SK-N-SH treated with all-trans-retinoic acid at 6 μM for 48 hours (cell line): ENCODE measurements at regions not wholly inside any gene's neighbourhood (a gene's known extent, or its start where the extent isn't known, plus 50 kb on each side); places are given as distances from the start of the nearest gene placed in this dataset.

Source experiments
- ATAC-seq: fragments of 200-7000 bp; cut with Tn5 transposase; 3 replicates; pipeline ENCODE4 v1.9.1; 2020; ENCODE audit warnings: mild to moderate bottlenecking, moderate library complexity
- ARNTL ChIP-seq: fragments of 450-650 bp; formaldehyde crosslinking; IDR thresholded peaks from 2 replicates; pipeline ENCODE4 v1.5.0; 2020; ENCODE audit warnings: low read depth, mild to moderate bottlenecking, moderate library complexity, borderline replicate concordance
- BACH2 ChIP-seq: fragments of 250-450 bp; sonication (Bioruptor Pico); IDR thresholded peaks from 2 replicates; pipeline ENCODE4 v1.9.0; 2021; ENCODE audit warnings: mild to moderate bottlenecking, borderline replicate concordance
- CREB5 ChIP-seq: fragments of 250-450 bp; sonication (Bioruptor Pico); IDR thresholded peaks from 2 replicates; pipeline ENCODE4 v1.5.1; 2020; ENCODE audit warnings: low read depth, mild to moderate bottlenecking, moderate library complexity
- CSDC2 ChIP-seq: fragments of 250-450 bp; sonication (Bioruptor Pico); IDR thresholded peaks from 2 replicates; pipeline ENCODE4 v1.5.0; 2020; ENCODE audit warnings: mild to moderate bottlenecking, moderate library complexity
- ESRRG ChIP-seq: fragments of 250-450 bp; sonication (Bioruptor Pico); IDR thresholded peaks from 2 replicates; pipeline ENCODE4 v1.6.1; 2021; ENCODE audit warnings: mild to moderate bottlenecking
- GLIS3 ChIP-seq: fragments of 250-450 bp; sonication (Bioruptor Pico); IDR thresholded peaks from 2 replicates; pipeline ENCODE4 v1.5.0; 2020; ENCODE audit warnings: mild to moderate bottlenecking, moderate library complexity
- ISL1 ChIP-seq: fragments of 250-450 bp; sonication (Bioruptor Pico); IDR thresholded peaks from 2 replicates; pipeline ENCODE4 v2.1.2; 2022; ENCODE audit warnings: mild to moderate bottlenecking, moderate library complexity
- OSR1 ChIP-seq: fragments of 250-450 bp; sonication (Bioruptor Pico); IDR thresholded peaks from 2 replicates; pipeline ENCODE4 v1.8.0; 2022; ENCODE audit warnings: moderate library complexity, mild to moderate bottlenecking, inconsistent platforms
- PATZ1 ChIP-seq: fragments of 250-450 bp; sonication (Bioruptor Pico); IDR thresholded peaks from 2 replicates; pipeline ENCODE4 v1.8.0; 2020; ENCODE audit warnings: mild to moderate bottlenecking, moderate library complexity, borderline replicate concordance
- POU6F1 ChIP-seq: fragments of 250-450 bp; sonication (Bioruptor Pico); IDR thresholded peaks from 2 replicates; pipeline ENCODE4 v1.8.0; 2021; ENCODE audit warnings: low read depth, mild to moderate bottlenecking, moderate library complexity, borderline replicate concordance
- PPARA ChIP-seq: fragments of 250-450 bp; sonication (Bioruptor Pico); IDR thresholded peaks from 2 replicates; pipeline ENCODE4 v1.5.0; 2020; ENCODE audit warnings: mild to moderate bottlenecking, borderline replicate concordance
- RARB ChIP-seq: fragments of 250-450 bp; sonication (Bioruptor Pico); IDR thresholded peaks from 2 replicates; pipeline ENCODE4 v1.8.0; 2021; ENCODE audit warnings: mild to moderate bottlenecking, moderate library complexity
- SNAI2 ChIP-seq: fragments of 250-450 bp; sonication (Bioruptor Pico); IDR thresholded peaks from 2 replicates; pipeline ENCODE4 v1.5.0; 2020; ENCODE audit warnings: mild to moderate bottlenecking, moderate library complexity
- TCF4 ChIP-seq: fragments of 250-450 bp; sonication (Bioruptor Pico); IDR thresholded peaks from 2 replicates; pipeline ENCODE4 v1.8.0; 2021; ENCODE audit warnings: mild to moderate bottlenecking, moderate library complexity, borderline replicate concordance
- TOX ChIP-seq: fragments of 250-450 bp; sonication (Bioruptor Pico); IDR thresholded peaks from 2 replicates; pipeline ENCODE4 v1.8.0; 2021; ENCODE audit warnings: mild to moderate bottlenecking, moderate library complexity, borderline replicate concordance
- ZC3H10 ChIP-seq: fragments of 250-450 bp; sonication (Bioruptor Pico); IDR thresholded peaks from 2 replicates; pipeline ENCODE4 v1.5.1; 2021; ENCODE audit warnings: mild to moderate bottlenecking, moderate library complexity
- ZFP3 ChIP-seq: fragments of 250-450 bp; sonication (Bioruptor Pico); IDR thresholded peaks from 2 replicates; pipeline ENCODE4 v1.5.0; 2020; ENCODE audit warnings: mild to moderate bottlenecking, moderate library complexity
- ZFP30 ChIP-seq: fragments of 450-650 bp; formaldehyde crosslinking; IDR thresholded peaks from 2 replicates; pipeline ENCODE4 v1.5.0; 2022; ENCODE audit warnings: mild to moderate bottlenecking, moderate library complexity
- ZNF565 ChIP-seq: fragments of 450-650 bp; formaldehyde crosslinking; conservative IDR thresholded peaks from 2 replicates; pipeline ENCODE4 v1.5.0; 2020; ENCODE audit warnings: low read depth, mild to moderate bottlenecking, moderate library complexity
- ZNF8 ChIP-seq: fragments of 450-650 bp; formaldehyde crosslinking; IDR thresholded peaks from 2 replicates; pipeline ENCODE4 v1.5.0; 2020; ENCODE audit warnings: mild to moderate bottlenecking, moderate library complexity
- TF ChIP-seq, protein P1 (sequence below): fragments of 250-450 bp; sonication (Bioruptor Pico); IDR thresholded peaks from 2 replicates; pipeline ENCODE4 v1.5.1; 2021; ENCODE audit warnings: mild to moderate bottlenecking, moderate library complexity
- TF ChIP-seq, protein P2 (sequence below): fragments of 250-450 bp; sonication (Bioruptor Pico); IDR thresholded peaks from 2 replicates; pipeline ENCODE4 v1.5.0; 2020; ENCODE audit warnings: mild to moderate bottlenecking, moderate library complexity

DNA sequence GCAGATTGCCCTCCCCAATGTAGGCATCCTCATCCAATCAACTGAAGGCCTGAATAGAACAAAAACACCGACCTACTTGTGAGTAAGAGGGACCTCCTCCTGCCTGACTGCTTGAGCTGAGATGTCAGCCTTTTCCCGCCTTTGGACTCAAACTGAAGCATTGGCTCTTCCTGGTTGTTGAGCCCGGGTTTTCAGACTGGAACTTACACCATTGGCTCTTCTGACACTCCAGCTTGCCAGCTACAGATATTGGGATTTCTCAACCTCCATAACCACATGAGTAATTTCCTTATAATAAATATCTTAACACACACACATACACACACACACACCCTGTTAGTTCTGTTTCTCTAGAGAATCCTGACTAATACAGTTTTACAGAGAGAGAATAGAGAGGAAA lies 173.4 kb upstream of the NTF3 start:
- no peak for ATAC-seq
- TF ChIP-seq GLIS3 (CRISPR knock-in tag) (no peak), TOX (CRISPR knock-in tag) (no peak), ESRRG (CRISPR knock-in tag) (no peak), ZFP3 (CRISPR knock-in tag) (no peak), ZNF8 (CRISPR knock-in tag) (no peak), ISL1 (no peak), RARB (no peak), OSR1 (CRISPR knock-in tag) (no peak), POU6F1 (CRISPR knock-in tag) (no peak), SNAI2 (CRISPR knock-in tag) (no peak), PPARA (CRISPR knock-in tag) (no peak), ZNF565 (CRISPR knock-in tag) (no peak), BACH2 (no peak)
- TF ChIP-seq, protein P1, sequence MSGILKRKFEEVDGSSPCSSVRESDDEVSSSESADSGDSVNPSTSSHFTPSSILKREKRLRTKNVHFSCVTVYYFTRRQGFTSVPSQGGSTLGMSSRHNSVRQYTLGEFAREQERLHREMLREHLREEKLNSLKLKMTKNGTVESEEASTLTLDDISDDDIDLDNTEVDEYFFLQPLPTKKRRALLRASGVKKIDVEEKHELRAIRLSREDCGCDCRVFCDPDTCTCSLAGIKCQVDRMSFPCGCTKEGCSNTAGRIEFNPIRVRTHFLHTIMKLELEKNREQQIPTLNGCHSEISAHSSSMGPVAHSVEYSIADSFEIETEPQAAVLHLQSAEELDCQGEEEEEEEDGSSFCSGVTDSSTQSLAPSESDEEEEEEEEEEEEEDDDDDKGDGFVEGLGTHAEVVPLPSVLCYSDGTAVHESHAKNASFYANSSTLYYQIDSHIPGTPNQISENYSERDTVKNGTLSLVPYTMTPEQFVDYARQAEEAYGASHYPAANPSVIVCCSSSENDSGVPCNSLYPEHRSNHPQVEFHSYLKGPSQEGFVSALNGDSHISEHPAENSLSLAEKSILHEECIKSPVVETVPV (CRISPR knock-in tag): no peak
- TF ChIP-seq, protein P2, sequence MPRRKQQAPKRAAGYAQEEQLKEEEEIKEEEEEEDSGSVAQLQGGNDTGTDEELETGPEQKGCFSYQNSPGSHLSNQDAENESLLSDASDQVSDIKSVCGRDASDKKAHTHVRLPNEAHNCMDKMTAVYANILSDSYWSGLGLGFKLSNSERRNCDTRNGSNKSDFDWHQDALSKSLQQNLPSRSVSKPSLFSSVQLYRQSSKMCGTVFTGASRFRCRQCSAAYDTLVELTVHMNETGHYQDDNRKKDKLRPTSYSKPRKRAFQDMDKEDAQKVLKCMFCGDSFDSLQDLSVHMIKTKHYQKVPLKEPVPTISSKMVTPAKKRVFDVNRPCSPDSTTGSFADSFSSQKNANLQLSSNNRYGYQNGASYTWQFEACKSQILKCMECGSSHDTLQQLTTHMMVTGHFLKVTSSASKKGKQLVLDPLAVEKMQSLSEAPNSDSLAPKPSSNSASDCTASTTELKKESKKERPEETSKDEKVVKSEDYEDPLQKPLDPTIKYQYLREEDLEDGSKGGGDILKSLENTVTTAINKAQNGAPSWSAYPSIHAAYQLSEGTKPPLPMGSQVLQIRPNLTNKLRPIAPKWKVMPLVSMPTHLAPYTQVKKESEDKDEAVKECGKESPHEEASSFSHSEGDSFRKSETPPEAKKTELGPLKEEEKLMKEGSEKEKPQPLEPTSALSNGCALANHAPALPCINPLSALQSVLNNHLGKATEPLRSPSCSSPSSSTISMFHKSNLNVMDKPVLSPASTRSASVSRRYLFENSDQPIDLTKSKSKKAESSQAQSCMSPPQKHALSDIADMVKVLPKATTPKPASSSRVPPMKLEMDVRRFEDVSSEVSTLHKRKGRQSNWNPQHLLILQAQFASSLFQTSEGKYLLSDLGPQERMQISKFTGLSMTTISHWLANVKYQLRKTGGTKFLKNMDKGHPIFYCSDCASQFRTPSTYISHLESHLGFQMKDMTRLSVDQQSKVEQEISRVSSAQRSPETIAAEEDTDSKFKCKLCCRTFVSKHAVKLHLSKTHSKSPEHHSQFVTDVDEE: no peak

DNA sequence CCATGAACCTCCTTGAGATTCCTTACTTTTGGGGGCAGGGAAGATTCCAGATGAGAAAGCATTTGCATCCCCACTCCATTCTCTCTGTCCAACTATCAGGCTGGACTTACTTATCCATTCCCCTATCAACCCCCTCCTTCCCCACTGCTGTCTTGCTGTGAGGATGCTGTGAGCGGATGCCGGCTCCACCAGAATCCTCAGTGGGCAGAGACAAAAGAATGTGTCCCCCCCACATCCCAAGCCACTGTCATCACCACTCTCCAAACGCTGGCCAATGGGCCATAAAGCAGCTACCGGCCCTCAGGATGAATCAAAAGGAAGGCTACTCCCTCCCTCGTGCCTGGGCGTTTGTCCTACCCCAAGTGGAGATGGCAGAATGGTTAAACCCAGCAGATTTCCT lies 173.0 kb upstream of the NTF3 start:
- ATAC-seq: no peak

More for the DNA sequence above, 173.0 kb upstream of the NTF3 start:
- no peak for TF ChIP-seq PATZ1
- TF ChIP-seq CSDC2 (CRISPR knock-in tag): no peak
- TF ChIP-seq ISL1: no peak
- TF ChIP-seq ZFP3 (CRISPR knock-in tag): no peak
- no peak for TF ChIP-seq SNAI2 (CRISPR knock-in tag)
- no peak for TF ChIP-seq CREB5 (CRISPR knock-in tag)
- no peak for TF ChIP-seq ZFP30 (CRISPR knock-in tag)
- no peak for TF ChIP-seq ZNF565 (CRISPR knock-in tag)
- TF ChIP-seq ARNTL (CRISPR knock-in tag): no peak
- no peak for TF ChIP-seq ESRRG (CRISPR knock-in tag)
- TF ChIP-seq ZC3H10 (CRISPR knock-in tag): no peak
- no peak for TF ChIP-seq BACH2
- TF ChIP-seq RARB: no peak
- TF ChIP-seq, protein P2: no peak
- no peak for TF ChIP-seq ZNF8 (CRISPR knock-in tag)
- TF ChIP-seq TCF4 (CRISPR knock-in tag): no peak
- TF ChIP-seq, protein P1 (CRISPR knock-in tag): no peak
